GM19324 (cell line): ENCODE measurements at regions not wholly inside any gene's neighbourhood (a gene's known extent, or its start where the extent isn't known, plus 50 kb on each side); places are given as distances from the start of the nearest gene placed in this dataset.
"Not testable (repeated sequence)": the region's sequence is repeated elsewhere in the genome, so short reads cannot be mapped to it uniquely, and the experiment has no call there.

ENCODE experiments used
- ATAC-seq: cut with Tn5 transposase; IDR thresholded peaks from one replicate; pipeline ENCODE4 v1.9.1; 2021; ENCODE audit warnings: mild to moderate bottlenecking, moderate library complexity; ENCODE audit not compliant: unreplicated experiment, low FRiP score

- no peak for ATAC-seq
Measured at GRCh38 chr11:38927993-38928392, 2330.0 kb upstream of the RAG2 start.

- ATAC-seq = no peak
Measured at GRCh38 chr11:38924644-38925043, 2326.6 kb upstream of the RAG2 start.

- ATAC-seq = no peak
Measured at GRCh38 chr11:38900211-38900610, 2302.2 kb upstream of the RAG2 start.

- ATAC-seq = not testable (repeated sequence)
Measured at GRCh38 chr11:38894201-38894600, 2296.2 kb upstream of the RAG2 start.

- no peak for ATAC-seq
Measured at GRCh38 chr11:38884145-38884865, 2286.3 kb upstream of the RAG2 start.

GRCh38 chr11:38867338-38867737, 2269.3 kb upstream of the RAG2 start:
- ATAC-seq = no peak

- no peak for ATAC-seq
Measured at GRCh38 chr11:38865922-38866321, 2267.9 kb upstream of the RAG2 start.

- no peak for ATAC-seq
Measured at GRCh38 chr11:38842991-38843390, 2245.0 kb upstream of the RAG2 start.

GRCh38 chr11:38839071-38839470, 2241.0 kb upstream of the RAG2 start:
- no peak for ATAC-seq

GRCh38 chr11:38835966-38836365, 2237.9 kb upstream of the RAG2 start:
- no peak for ATAC-seq

GRCh38 chr11:38824573-38824972, 2226.5 kb upstream of the RAG2 start:
- no peak for ATAC-seq

GRCh38 chr11:38821786-38822185, 2223.8 kb upstream of the RAG2 start:
- ATAC-seq = not testable (repeated sequence)

GRCh38 chr11:38819981-38820380, 2221.9 kb upstream of the RAG2 start:
- ATAC-seq = no peak

GRCh38 chr11:38818720-38819119, 2220.7 kb upstream of the RAG2 start:
- ATAC-seq = no peak

- ATAC-seq = no peak
Measured at GRCh38 chr11:38814670-38815069, 2216.6 kb upstream of the RAG2 start.

GRCh38 chr11:38809521-38809920, 2211.5 kb upstream of the RAG2 start:
- no peak for ATAC-seq

- ATAC-seq = no peak
Measured at GRCh38 chr11:38796281-38796680, 2198.2 kb upstream of the RAG2 start.

- no peak for ATAC-seq
Measured at GRCh38 chr11:38795027-38795426, 2197.0 kb upstream of the RAG2 start.

GRCh38 chr11:38791346-38791961, 2193.4 kb upstream of the RAG2 start:
- no peak for ATAC-seq

- ATAC-seq = no peak
Measured at GRCh38 chr11:38788561-38788960, 2190.5 kb upstream of the RAG2 start.

- ATAC-seq = no peak
Measured at GRCh38 chr11:38784164-38784563, 2186.1 kb upstream of the RAG2 start.

GRCh38 chr11:38766796-38767195, 2168.8 kb upstream of the RAG2 start:
- no peak for ATAC-seq
